Coronary artery (tissue), 2 donors: ENCODE measurements at regions not wholly inside any gene's neighbourhood (a gene's known extent, or its start where the extent isn't known, plus 50 kb on each side); places are given as distances from the start of the nearest gene placed in this dataset.
A peak's percentile ranks its signal among the peaks of the same experiment; 100 is the strongest.

Experiments
- DNase-seq: peaks from one replicate; pipeline ENCODE4 v3.0.0-alpha.2; 2017; ENCODE audit warnings: low spot score
- H3K27ac ChIP-seq, 2 donors: fragments of 200-600 bp; sonication (generic); one replicate each; pipeline ENCODE4 v1.5.1; 2016 to 2019
- H3K4me3 ChIP-seq: fragments of 200-600 bp; sonication (generic); 2 replicates; pipeline ENCODE4 v1.5.1; 2016; ENCODE audit warnings: mild to moderate bottlenecking, moderate library complexity
- TF ChIP-seq, protein P1 (sequence below): fragments of 200-600 bp; sonication (generic); IDR thresholded peaks from one replicate; pipeline ENCODE4 v1.5.1; 2019; ENCODE audit warnings: antibody characterized with exemption

DNA sequence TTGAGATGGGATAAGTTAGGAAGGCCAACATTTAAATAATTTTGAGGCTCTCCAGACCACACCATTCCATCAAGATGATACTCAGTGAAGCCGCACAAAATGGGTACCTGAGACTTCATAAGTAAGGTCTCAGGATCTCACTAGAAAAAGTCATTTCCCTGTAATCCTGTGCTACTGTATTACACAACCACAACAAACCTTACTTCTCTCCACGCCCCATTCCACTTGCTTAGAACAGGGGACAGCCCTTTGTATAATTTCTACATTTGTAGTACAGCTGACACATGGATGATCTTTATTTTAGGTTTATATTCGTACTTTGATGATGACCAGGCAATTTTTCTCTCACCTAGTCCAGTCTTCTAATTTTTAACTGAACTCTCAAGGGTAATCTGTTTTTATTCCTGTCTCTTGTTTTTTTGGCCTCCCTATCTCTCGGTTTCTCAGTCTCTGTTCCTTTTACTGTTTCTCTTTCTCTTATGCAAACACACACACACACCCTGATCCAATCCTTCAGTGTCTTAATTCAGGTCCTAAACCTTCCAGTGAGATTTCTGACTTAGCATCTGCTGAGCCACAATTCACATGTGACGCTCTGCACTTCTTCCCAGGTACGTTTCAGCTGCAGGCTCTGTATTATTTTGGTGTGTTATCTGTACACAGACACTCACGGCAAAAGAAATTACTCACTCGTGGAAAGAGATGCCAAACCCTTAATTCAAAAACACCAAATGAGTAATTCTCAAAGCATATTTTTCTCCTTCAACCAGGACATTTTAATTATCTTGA lies 223.2 kb upstream of the THBS1 start:
- no peak for DNase-seq
- H3K27ac ChIP-seq, result peak overlapping the region; percentile 45 to 80
- peak overlapping the region; percentile 4 for H3K4me3 ChIP-seq
- TF ChIP-seq, protein P1, sequence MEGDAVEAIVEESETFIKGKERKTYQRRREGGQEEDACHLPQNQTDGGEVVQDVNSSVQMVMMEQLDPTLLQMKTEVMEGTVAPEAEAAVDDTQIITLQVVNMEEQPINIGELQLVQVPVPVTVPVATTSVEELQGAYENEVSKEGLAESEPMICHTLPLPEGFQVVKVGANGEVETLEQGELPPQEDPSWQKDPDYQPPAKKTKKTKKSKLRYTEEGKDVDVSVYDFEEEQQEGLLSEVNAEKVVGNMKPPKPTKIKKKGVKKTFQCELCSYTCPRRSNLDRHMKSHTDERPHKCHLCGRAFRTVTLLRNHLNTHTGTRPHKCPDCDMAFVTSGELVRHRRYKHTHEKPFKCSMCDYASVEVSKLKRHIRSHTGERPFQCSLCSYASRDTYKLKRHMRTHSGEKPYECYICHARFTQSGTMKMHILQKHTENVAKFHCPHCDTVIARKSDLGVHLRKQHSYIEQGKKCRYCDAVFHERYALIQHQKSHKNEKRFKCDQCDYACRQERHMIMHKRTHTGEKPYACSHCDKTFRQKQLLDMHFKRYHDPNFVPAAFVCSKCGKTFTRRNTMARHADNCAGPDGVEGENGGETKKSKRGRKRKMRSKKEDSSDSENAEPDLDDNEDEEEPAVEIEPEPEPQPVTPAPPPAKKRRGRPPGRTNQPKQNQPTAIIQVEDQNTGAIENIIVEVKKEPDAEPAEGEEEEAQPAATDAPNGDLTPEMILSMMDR, result no peak

DNA sequence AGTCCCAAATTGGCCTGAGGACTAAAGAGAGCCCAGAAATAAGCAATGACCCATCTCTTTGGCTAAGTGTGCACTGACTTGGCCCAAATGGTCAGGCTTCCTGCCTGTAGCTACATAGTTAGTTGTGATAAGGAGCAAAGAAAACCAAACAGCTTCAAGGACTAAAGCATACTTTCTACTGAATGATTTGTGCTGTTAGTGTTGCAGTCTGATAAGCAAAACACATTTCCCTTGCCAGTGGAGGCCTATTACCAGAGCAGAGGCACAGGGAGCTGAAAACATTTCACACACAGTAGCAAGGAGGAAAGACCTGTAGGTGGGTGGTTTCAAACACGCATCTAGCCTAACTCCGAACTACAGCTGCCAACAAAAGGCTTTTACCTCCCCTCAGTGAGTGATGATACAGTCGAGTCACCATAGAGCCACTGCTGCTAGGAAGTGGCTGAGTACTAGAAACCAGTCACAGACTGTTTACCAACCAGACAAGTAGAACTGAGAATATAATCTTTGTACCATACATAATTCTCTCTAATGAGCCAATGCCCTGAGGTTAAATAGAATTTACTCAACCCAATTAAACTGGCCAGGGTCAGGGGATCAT lies 222.3 kb upstream of the THBS1 start:
- TF ChIP-seq, protein P1, result no peak
- H3K27ac ChIP-seq, result peak overlapping the region; percentile 45 to 80
- DNase-seq, result no peak
- peak overlapping the region; percentile 4 for H3K4me3 ChIP-seq

DNA sequence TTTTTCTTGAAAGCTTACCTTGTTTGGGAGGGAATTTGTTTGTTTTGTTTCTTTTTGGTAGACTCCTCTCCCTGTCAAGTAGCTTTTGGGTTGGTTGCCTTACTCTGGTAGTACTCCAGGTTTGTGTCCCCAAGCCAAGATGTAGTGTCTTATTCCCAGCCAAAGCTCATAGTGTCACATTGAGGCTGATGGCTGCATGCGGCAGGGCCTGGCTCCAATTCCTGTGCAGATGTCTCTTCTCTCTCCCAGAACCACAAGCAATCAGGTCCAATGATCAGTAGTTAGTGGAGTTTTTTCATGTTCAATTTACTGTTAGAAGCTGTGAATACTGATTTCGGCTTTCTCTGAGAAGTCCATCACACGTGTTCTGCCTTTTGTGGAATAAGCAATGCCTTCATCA lies 221.1 kb upstream of the THBS1 start:
- H3K4me3 ChIP-seq, result no peak overlapping the region
- TF ChIP-seq, protein P1, result no peak
- no peak overlapping the region for H3K27ac ChIP-seq
- no peak for DNase-seq

DNA sequence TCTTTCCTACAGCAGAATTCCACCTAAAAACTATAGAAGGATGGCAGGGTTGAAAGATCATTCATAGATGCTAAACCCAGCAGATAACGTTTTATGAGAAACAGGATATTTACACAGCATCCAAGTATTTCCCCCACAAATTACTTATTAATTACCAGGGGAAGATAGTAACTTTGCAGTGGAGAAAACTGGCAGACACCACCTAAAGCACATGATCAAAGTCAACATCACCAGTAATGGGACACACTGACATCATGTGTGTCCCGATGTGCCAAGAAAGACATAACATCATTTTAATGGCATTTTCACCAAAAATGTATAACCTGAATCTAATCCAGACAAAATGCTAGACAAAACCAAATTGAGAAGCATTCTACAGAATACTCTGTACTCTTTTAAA lies 220.4 kb upstream of the THBS1 start:
- no peak for DNase-seq
- Histone ChIP-seq H3K4me3 (no peak overlapping the region), H3K27ac (no peak overlapping the region)
- TF ChIP-seq, protein P1, result no peak

DNA sequence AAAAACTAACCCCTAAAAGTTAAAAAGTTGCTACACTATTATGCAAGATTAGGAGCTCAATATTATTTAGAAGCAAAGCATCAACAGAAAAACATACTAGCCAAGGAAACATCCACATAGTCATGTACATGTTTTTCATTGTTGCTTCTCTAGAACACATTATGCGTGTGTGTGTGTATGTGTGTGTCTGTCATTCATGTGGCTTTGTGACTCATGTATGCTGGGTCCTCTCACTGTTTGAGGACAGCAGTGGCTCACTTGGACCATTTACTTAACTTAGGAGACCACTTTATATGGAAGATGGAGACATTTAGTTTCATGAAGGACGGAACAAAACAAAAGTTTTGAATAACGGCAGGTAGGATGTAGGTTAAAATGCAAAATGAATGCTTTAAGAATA lies 219.4 kb upstream of the THBS1 start:
- Histone ChIP-seq H3K4me3 (no peak overlapping the region), H3K27ac (no peak overlapping the region)
- no peak for DNase-seq
- TF ChIP-seq, protein P1, result no peak

DNA sequence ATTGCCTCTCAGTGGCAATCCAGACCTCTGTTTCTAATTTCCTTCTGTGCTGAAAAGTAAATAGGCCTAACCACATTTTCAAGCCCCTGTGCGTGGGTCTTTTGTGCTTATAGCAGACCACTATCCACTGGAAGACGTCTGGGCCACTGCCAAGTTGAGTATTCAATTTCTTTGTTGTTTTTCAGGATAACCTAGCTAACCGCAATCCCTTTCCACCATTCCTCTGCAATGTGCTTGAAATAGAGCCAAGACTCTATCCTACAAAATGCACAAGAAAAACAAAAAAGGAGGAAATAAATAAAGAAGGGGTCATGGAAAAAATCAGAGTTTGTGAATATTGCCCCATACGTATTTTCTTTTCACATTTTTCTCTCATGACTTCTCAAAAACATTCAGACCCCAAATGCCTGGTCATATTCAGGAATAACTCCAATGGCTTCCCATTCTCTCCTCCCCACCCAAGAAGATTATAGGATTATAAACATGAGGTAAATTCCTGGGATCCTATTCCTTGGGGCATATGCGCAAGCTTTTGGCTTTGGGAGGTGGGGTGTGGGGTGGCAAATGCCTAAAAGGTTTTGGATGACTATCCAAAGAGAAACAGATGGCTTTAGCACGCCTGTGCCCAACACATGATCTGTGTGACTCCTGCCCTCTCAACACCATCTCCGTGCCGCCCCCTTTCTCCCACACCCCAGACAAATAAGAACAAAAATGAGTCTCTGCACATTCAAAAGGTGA lies 217.9 kb upstream of the THBS1 start:
- no peak for DNase-seq
- Histone ChIP-seq H3K4me3 (no peak overlapping the region), H3K27ac (no peak overlapping the region)
- TF ChIP-seq, protein P1, result no peak
